Lower leg skin (tissue), 3 donors: ENCODE measurements at regions not wholly inside any gene's neighbourhood (a gene's known extent, or its start where the extent isn't known, plus 50 kb on each side); places are given as distances from the start of the nearest gene placed in this dataset.

ENCODE experiments used
- CTCF ChIP-seq, 3 donors: fragments of 450-650 bp; IDR thresholded peaks; one replicate each; pipeline ENCODE4 v1.5.1; 2016; ENCODE audit warnings: antibody characterized with exemption in 3 of 3, mild to moderate bottlenecking in 3 of 3, moderate library complexity in 2 of 3
- POLR2A ChIP-seq, 2 donors: fragments of 450-650 bp; IDR thresholded peaks; one replicate each; pipeline ENCODE4 v1.6.1; 2016 to 2017; ENCODE audit warnings: antibody characterized with exemption in 2 of 2, mild to moderate bottlenecking in 1 of 2, moderate library complexity in 1 of 2

- TF ChIP-seq CTCF (IDR thresholded peaks at IDR 0.05) = no peak
- no peak for TF ChIP-seq POLR2A (IDR thresholded peaks at IDR 0.05)
Observed at GRCh38 chr2:67070826-67071225, 326.3 kb upstream of the ETAA1 start.
